OCI-LY1 (cell line): ENCODE measurements at regions not wholly inside any gene's neighbourhood (a gene's known extent, or its start where the extent isn't known, plus 50 kb on each side); places are given as distances from the start of the nearest gene placed in this dataset.

Experiments used
- EZH2 ChIP-seq: fragments of 200-600 bp; sonication (generic), shearing (Covaris generic); IDR thresholded peaks from 2 replicates; pipeline ENCODE4 v1.8.0; 2017; ENCODE audit warnings: borderline replicate concordance, mixed run types, mild to moderate bottlenecking, antibody characterized with exemption, low read length, moderate library complexity, mixed read lengths
- TF ChIP-seq, protein P1 (sequence below): fragments of 200-600 bp; sonication (generic), shearing (Covaris generic); IDR thresholded peaks from 2 replicates; pipeline ENCODE4 v1.5.1; 2017; ENCODE audit warnings: mild to moderate bottlenecking, antibody characterized with exemption, low read length, moderate library complexity, mixed read lengths

DNA sequence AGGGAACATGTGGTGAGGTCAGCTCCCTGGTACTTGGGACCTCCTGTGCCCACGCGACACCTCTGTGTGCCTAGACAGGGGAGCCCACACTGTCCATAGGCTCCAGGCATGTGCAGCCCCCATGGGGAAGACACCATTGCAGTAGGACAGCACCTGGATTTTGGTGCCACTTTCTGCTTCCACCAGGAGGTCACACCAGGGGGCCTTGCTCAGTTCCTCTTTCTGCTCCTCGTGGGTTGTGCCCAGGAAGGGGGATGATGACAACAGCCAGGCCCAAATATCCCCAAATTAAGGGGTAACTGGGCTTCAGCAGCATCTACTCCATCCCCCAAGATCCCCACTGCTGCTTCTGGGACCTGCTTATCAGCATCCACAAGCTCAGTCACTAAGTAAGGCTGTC, 358.2 kb upstream of the KAZN start:
- TF ChIP-seq, protein P1, sequence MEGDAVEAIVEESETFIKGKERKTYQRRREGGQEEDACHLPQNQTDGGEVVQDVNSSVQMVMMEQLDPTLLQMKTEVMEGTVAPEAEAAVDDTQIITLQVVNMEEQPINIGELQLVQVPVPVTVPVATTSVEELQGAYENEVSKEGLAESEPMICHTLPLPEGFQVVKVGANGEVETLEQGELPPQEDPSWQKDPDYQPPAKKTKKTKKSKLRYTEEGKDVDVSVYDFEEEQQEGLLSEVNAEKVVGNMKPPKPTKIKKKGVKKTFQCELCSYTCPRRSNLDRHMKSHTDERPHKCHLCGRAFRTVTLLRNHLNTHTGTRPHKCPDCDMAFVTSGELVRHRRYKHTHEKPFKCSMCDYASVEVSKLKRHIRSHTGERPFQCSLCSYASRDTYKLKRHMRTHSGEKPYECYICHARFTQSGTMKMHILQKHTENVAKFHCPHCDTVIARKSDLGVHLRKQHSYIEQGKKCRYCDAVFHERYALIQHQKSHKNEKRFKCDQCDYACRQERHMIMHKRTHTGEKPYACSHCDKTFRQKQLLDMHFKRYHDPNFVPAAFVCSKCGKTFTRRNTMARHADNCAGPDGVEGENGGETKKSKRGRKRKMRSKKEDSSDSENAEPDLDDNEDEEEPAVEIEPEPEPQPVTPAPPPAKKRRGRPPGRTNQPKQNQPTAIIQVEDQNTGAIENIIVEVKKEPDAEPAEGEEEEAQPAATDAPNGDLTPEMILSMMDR: no peak
- TF ChIP-seq EZH2: no peak
